ENCODE measurements at regions not wholly inside any gene's neighbourhood (a gene's known extent, or its start where the extent isn't known, plus 50 kb on each side); places are given as distances from the start of the nearest gene placed in this dataset.
"Not testable (repeated sequence)": the region's sequence is repeated elsewhere in the genome, so short reads cannot be mapped to it uniquely, and the experiment has no call there.

DNA sequence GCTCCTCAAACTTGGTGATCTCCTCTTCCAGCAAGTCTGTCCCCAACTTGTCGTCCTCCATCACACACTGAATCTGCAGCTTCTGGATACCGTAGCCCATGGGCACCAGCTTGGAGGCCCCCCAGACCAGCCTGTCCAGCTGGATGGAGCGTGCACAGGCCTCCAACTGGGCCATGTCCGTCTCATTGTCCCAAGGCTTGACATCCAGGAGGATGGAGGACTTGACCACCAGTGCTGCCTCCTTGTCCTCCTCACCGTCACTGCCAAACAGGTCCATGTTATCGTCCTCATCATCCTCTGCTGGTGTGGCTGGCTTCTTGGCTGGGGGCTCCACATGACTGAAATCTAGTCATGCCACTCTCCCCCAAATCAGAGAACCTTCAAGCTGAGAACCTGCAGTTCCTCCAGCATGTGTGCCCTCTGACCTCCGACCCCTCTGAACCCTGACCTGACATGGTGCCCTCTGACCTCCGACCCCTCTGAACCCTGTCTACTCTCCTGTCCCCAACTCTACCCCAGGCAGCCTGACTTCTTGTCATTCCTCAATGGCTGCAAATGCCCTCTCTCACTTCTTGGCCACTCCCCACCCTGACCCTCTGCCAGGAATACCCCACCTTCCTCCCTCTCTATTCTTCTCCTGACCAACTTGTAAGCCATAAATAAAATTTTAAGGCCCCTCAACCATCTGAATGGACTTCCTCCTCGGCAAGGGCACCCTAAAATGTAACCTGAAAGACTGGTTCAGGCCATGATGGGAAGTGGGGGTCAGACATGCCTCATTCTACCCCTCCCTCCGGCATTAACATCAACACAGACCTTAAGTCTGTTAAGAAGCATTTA lies 275.7 kb upstream of the C1orf174 start:
- DNase-seq (ENCODE audit: extremely low read depth, insufficient read length): no peak
- Histone ChIP-seq H3K36me3 (ENCODE audit: control insufficient read depth, insufficient read depth, low read length) (no peaks in the 10 kb centered on the region), H3K4me3 (replicated peaks; ENCODE audit: low read depth, low read length) (no peak overlapping the region), H3K27me3 (replicated peaks; ENCODE audit: control insufficient read depth, insufficient read depth, low read length) (no peaks in the 10 kb centered on the region)
- TF ChIP-seq, protein P1, sequence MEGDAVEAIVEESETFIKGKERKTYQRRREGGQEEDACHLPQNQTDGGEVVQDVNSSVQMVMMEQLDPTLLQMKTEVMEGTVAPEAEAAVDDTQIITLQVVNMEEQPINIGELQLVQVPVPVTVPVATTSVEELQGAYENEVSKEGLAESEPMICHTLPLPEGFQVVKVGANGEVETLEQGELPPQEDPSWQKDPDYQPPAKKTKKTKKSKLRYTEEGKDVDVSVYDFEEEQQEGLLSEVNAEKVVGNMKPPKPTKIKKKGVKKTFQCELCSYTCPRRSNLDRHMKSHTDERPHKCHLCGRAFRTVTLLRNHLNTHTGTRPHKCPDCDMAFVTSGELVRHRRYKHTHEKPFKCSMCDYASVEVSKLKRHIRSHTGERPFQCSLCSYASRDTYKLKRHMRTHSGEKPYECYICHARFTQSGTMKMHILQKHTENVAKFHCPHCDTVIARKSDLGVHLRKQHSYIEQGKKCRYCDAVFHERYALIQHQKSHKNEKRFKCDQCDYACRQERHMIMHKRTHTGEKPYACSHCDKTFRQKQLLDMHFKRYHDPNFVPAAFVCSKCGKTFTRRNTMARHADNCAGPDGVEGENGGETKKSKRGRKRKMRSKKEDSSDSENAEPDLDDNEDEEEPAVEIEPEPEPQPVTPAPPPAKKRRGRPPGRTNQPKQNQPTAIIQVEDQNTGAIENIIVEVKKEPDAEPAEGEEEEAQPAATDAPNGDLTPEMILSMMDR (IDR thresholded peaks at IDR 0.05; ENCODE audit: insufficient read depth, low read length, poor library complexity, severe bottlenecking): no peak

DNA sequence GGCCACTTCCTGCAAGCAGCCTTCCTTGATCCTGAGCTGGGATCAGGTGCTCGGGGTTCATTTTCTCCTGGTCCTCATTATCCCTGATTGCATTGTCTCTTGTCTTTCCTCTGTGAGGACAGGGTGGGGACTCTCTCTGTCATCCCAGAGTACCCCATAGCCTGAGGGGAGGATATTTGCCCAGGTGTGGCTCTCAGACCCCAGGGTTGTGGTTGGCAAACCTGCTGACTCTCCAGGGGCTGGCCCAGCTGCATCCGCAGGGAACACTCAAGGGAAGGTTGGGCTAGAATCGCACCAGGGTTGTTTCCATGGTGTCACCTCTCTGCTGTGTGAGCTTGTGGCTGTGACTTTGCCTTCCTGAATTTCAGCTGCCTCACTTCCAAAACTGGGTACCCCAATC lies 276.8 kb upstream of the C1orf174 start:
- Histone ChIP-seq H3K36me3 (ENCODE audit: control insufficient read depth, insufficient read depth, low read length) (no peaks in the 10 kb centered on the region), H3K4me3 (replicated peaks; ENCODE audit: low read depth, low read length) (no peak overlapping the region), H3K27me3 (replicated peaks; ENCODE audit: control insufficient read depth, insufficient read depth, low read length) (no peaks in the 10 kb centered on the region)
- TF ChIP-seq, protein P1 (IDR thresholded peaks at IDR 0.05; ENCODE audit: insufficient read depth, low read length, poor library complexity, severe bottlenecking): no peak
- DNase-seq (ENCODE audit: extremely low read depth, insufficient read length): no peak

DNA sequence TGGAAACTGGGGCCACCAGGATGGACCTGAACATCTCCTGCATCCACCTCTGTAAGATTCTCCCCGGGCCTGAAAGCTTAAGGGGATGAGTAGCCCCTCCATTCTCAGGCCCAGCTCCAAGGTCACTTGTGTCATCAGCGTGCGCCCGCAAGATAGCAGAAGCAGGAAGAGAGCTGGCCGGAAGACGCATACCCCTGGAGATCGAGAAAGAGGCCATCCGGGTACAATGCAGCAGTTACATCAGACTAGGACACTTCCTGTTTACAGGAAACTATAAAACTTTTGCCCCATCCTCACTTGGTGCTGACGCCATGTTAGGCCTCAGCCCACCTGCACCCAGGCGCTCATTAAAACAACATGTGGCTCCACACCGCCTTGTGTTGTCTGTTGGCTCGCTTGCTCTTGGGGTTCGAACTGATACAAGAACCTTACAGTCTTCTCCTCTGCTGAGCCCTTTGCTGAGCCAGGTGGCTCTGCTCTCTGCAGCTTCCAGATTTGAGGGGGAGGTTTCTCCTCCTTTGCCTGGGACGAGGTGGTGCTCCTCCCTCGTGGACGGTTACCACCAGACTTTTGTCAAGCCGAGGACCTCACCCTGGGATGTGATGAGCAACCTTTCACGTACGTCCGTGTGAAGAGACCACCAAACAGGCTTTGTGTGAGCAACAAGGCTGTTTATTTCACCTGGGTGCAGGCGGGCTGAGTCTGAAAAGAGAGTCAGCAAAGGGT lies 277.5 kb upstream of the C1orf174 start:
- no peaks in the 10 kb centered on the region for H3K36me3 ChIP-seq (ENCODE audit: control insufficient read depth, insufficient read depth, low read length)
- no peak for DNase-seq (ENCODE audit: extremely low read depth, insufficient read length)
- TF ChIP-seq, protein P1 (IDR thresholded peaks at IDR 0.05; ENCODE audit: insufficient read depth, low read length, poor library complexity, severe bottlenecking): no peak
- no peaks in the 10 kb centered on the region for H3K27me3 ChIP-seq (replicated peaks; ENCODE audit: control insufficient read depth, insufficient read depth, low read length)
- H3K4me3 ChIP-seq (replicated peaks; ENCODE audit: low read depth, low read length): no peak overlapping the region

DNA sequence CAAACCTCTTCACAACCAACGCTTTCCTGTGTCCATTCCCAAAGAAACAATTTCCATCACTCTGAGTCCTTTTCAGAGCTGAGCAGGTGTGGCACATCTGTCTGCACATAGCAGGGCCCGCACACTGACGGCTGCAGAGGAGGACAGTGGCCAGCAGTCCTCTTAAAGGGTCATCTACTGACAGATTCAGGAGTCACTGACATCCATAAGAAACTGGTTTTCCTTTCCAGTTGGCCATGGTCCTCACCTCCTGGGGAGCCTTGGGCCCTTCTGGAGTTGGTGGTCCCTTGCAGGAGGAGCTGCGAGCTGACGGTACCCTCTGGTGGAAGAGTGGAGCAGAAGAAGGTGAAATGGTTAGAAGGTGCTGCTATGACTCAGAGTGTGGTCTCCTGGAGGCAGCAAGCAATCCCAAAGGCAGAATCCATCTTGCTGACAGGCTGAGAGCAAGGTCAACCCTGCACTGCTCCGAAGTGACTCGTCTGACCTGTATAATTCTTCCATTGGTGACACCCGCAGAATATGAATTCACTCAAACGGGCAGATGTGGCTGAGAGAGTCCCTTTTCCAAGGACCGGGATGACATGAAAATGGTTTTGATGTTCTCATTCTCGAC lies 278.5 kb upstream of the C1orf174 start:
- no peak for DNase-seq (ENCODE audit: extremely low read depth, insufficient read length)
- Histone ChIP-seq H3K4me3 (replicated peaks; ENCODE audit: low read depth, low read length) (no peak overlapping the region), H3K27me3 (replicated peaks; ENCODE audit: control insufficient read depth, insufficient read depth, low read length) (no peaks in the 10 kb centered on the region), H3K36me3 (ENCODE audit: control insufficient read depth, insufficient read depth, low read length) (no peaks in the 10 kb centered on the region)
- TF ChIP-seq, protein P1 (IDR thresholded peaks at IDR 0.05; ENCODE audit: insufficient read depth, low read length, poor library complexity, severe bottlenecking): no peak

DNA sequence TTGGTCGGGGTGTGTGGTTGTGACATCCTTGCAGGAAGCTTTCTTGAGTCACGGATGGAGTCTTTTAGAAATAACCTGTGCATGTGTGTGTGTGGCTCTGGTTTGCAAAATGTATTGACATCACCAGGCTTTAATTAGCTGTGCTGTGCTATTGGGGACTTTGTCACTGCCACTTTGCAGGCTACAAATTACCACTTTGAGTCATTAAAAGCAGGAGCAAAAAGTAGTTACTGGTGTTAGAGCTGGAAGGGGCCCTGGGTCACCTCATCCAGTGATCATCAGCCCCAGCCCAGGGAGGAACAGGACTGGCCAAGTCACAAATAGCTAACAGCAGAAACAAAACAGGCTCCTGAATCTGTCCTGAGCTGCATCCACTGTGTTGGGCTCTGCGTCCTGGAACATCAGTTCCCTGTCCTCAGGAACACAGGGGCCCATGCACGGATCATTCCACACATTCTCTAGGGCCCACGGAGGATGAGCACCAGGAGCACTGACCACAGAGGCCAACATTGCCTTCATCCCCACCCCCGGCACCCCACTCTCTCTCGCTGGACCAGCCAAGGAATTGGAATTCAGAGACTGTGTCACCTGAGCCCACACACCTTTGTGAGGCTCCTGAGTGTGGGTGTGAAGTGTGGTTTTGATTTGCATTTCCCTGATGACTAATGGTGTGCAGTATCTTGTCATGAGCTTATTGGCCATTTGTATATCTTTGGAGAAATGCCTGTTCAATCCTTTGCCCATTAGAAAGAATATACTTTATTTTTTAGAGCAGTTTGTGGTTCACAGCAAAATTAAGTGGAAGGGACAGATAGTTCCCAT lies 280.1 kb upstream of the C1orf174 start:
- H3K4me3 ChIP-seq (replicated peaks; ENCODE audit: low read depth, low read length): no peak overlapping the region
- TF ChIP-seq, protein P1 (IDR thresholded peaks at IDR 0.05; ENCODE audit: insufficient read depth, low read length, poor library complexity, severe bottlenecking): no peak
- DNase-seq (ENCODE audit: extremely low read depth, insufficient read length): no peak
- no peaks in the 10 kb centered on the region for H3K36me3 ChIP-seq (ENCODE audit: control insufficient read depth, insufficient read depth, low read length)
- H3K27me3 ChIP-seq (replicated peaks; ENCODE audit: control insufficient read depth, insufficient read depth, low read length): no peaks in the 10 kb centered on the region

DNA sequence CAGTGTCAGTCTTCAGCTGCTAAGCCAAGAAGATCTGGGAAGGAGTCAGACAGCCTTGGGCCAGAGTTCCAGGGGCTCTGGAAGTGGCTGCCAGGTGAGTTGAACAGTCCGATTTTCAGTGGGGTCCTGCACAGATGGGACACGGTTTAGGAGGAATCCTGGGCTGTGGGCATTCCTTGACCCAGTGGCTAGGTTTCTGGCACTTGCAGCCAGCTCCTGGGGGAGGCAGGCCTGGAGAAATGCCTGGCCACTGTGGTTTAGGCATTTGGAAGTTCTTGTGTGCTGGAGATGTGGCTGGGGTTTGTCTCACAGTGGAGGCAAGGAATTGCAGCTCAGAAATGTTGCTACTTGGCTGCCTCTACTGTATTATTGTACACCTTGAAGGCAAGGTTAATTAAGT lies 286.4 kb upstream of the C1orf174 start:
- H3K36me3 ChIP-seq (ENCODE audit: control insufficient read depth, insufficient read depth, low read length); DNase-seq (ENCODE audit: extremely low read depth, insufficient read length); H3K27me3 ChIP-seq (replicated peaks; ENCODE audit: control insufficient read depth, insufficient read depth, low read length); H3K4me3 ChIP-seq (replicated peaks; ENCODE audit: low read depth, low read length): not testable (repeated sequence)

Data from GM06990 (cell line).